HCT116 (cell line): ENCODE measurements at regions not wholly inside any gene's neighbourhood (a gene's known extent, or its start where the extent isn't known, plus 50 kb on each side); places are given as distances from the start of the nearest gene placed in this dataset.

Experiments
- ATAC-seq: fragments of 200-7000 bp; cut with Tn5 transposase; 2 replicates; pipeline ENCODE4 v1.9.1; 2020; ENCODE audit warnings: mild to moderate bottlenecking, moderate library complexity
- BruUV-seq: library from RNA; stranded (reverse); fragments of 400-500 nt; replicated peaks from 2 replicates; lab custom pipeline; 2021; lab: Mats Ljungman, UMichigan
- CTCF ChIA-PET: fragments of 300-600 bp; sonication (Branson Sonifier 250); formaldehyde crosslinking; loops from one replicate; lab custom pipeline; 2021; ENCODE audit warnings: antibody characterized with exemption; lab: Charles Lee
- POLR2A ChIA-PET: fragments of 300-600, 350-600 bp; sonication (Branson Sonifier 250); formaldehyde crosslinking; loops from one replicate; lab custom pipeline; 2021; ENCODE audit warnings: antibody characterized with exemption; lab: Charles Lee
- RAD21 ChIA-PET, 2 experiments: fragments of 300-600 bp; sonication (Branson Sonifier 250); formaldehyde crosslinking; loops; one replicate each; lab custom pipeline; 2023; ENCODE audit warnings: low total read pairs in 2 of 2; ENCODE audit not compliant: uncharacterized antibody in 2 of 2, unreplicated experiment in 2 of 2, low non-redundant PET in 1 of 2; lab: Charles Lee
- DNase-seq: peaks from one replicate; pipeline ENCODE4 v3.0.0-alpha.2; 2010; ENCODE audit warnings: low read depth, low spot score
- H2AFZ ChIP-seq: fragments of 200-600 bp; shearing (Covaris generic), sonication (generic); 2 replicates; pipeline ENCODE4 v1.6.1; 2017; ENCODE audit warnings: low read depth, mixed run types, mixed read lengths, antibody characterized with exemption, low read length; ENCODE audit not compliant: poor library complexity, severe bottlenecking
- H3K27ac ChIP-seq: 2 replicates; pipeline ENCODE4 v1.5.1; 2012; ENCODE audit warnings: low read depth, low read length
- H3K27me3 ChIP-seq: fragments of 200-600 bp; sonication (generic); 2 replicates; pipeline ENCODE4 v1.6.1; 2016; ENCODE audit warnings: mixed run types, low read length, mixed read lengths; ENCODE audit not compliant: insufficient read depth
- H3K36me3 ChIP-seq, 2 experiments: fragments of 200-500 bp in 1 of 2; fragments of 200-600 bp in 1 of 2; sonication (Bioruptor generic) in 1 of 2; sonication (generic) in 1 of 2; 2 replicates each; pipeline versions ENCODE4 v1.5.1 to v1.6.1; 2014 to 2016; ENCODE audit warnings: low read length in 2 of 2, inconsistent platforms in 1 of 2, mixed read lengths in 1 of 2, mixed run types in 1 of 2; ENCODE audit not compliant: insufficient read depth in 2 of 2, control insufficient read depth in 1 of 2
- H3K4me1 ChIP-seq, 2 experiments: fragments of 200-600 bp in 1 of 2; sonication (generic) in 1 of 2; 2 replicates each; pipeline versions ENCODE4 v1.5.1 to v1.6.1; 2012 to 2017; ENCODE audit warnings: low read length in 2 of 2, inconsistent platforms in 1 of 2, mild to moderate bottlenecking in 1 of 2, mixed read lengths in 1 of 2, mixed run types in 1 of 2, moderate library complexity in 1 of 2; ENCODE audit not compliant: insufficient read depth in 2 of 2, control insufficient read depth in 1 of 2
- H3K4me2 ChIP-seq: fragments of 200-600 bp; sonication (generic); 2 replicates; pipeline ENCODE4 v1.6.1; 2017; ENCODE audit warnings: mixed run types, low read length, mixed read lengths
- H3K4me3 ChIP-seq, 2 experiments: fragments of 200-600 bp in 1 of 2; sonication (generic) in 1 of 2; replicated peaks in 1 of 2; 2 replicates each; pipeline ENCODE4 v1.5.1; 2011 to 2016; ENCODE audit warnings: low read length in 2 of 2, control low read depth in 1 of 2, low read depth in 1 of 2, mild to moderate bottlenecking in 1 of 2, mixed read lengths in 1 of 2, mixed run types in 1 of 2
- H3K79me2 ChIP-seq: fragments of 200-600 bp; sonication (generic); 2 replicates; pipeline ENCODE4 v1.6.1; 2017; ENCODE audit warnings: mild to moderate bottlenecking, mixed run types, low read length, moderate library complexity, mixed read lengths; ENCODE audit not compliant: insufficient read depth
- H3K9ac ChIP-seq: fragments of 200-600 bp; sonication (generic); 2 replicates; pipeline ENCODE4 v1.6.1; 2016; ENCODE audit warnings: low read length, mixed read lengths
- H3K9me2 ChIP-seq: fragments of 200-600 bp; sonication (generic), shearing (Covaris generic); 2 replicates; pipeline ENCODE4 v1.6.1; 2017; ENCODE audit warnings: mixed run types, mild to moderate bottlenecking, moderate library complexity; ENCODE audit not compliant: insufficient read depth
- H3K9me3 ChIP-seq, 2 experiments: fragments of 200-500 bp in 1 of 2; fragments of 200-600 bp in 1 of 2; sonication (Bioruptor generic) in 1 of 2; sonication (generic) in 1 of 2; 2 replicates each; pipeline ENCODE4 v1.6.1; 2014 to 2017; ENCODE audit warnings: low read length in 2 of 2, mixed read lengths in 2 of 2, inconsistent platforms in 1 of 2, low read depth in 1 of 2, mild to moderate bottlenecking in 1 of 2, mixed run types in 1 of 2, moderate library complexity in 1 of 2; ENCODE audit not compliant: control insufficient read depth in 1 of 2, insufficient read depth in 1 of 2
- H4K20me1 ChIP-seq: fragments of 200-600 bp; sonication (generic), shearing (Covaris generic); 2 replicates; pipeline ENCODE4 v1.6.1; 2017; ENCODE audit warnings: mixed run types, mild to moderate bottlenecking, moderate library complexity; ENCODE audit not compliant: insufficient read depth
- CBX3 ChIP-seq: IDR thresholded peaks from 2 replicates; pipeline ENCODE4 v1.6.1; 2012; ENCODE audit warnings: low read depth
- CEBPB ChIP-seq: IDR thresholded peaks from 2 replicates; pipeline ENCODE4 v1.6.1; 2012; ENCODE audit warnings: low read depth
- EGR1 ChIP-seq: IDR thresholded peaks from 2 replicates; pipeline ENCODE4 v1.6.1; 2012; ENCODE audit warnings: low read depth
- POLR2A ChIP-seq: IDR thresholded peaks from 2 replicates; pipeline ENCODE4 v1.7.0; 2011; ENCODE audit warnings: borderline replicate concordance; ENCODE audit not compliant: insufficient read depth, insufficient read length; ENCODE audit errors: extremely low read depth
- YY1 ChIP-seq: IDR thresholded peaks from 2 replicates; pipeline ENCODE4 v1.6.1; 2011; ENCODE audit warnings: low read length, low read depth, moderate library complexity, mild to moderate bottlenecking; ENCODE audit not compliant: insufficient replicate concordance; ENCODE audit errors: extremely low read depth
- intact Hi-C: fragments of 100-400 bp; cut with micrococcal nuclease; formaldehyde crosslinking; loops from 2 replicates; pipeline ENCODE4 v1.10.0; 2022
- TF ChIP-seq, protein P1 (sequence below), 3 experiments: fragments of 200-600 bp in 1 of 3; sonication (generic) in 1 of 3; IDR thresholded peaks in 2 of 3; conservative IDR thresholded peaks in 1 of 3; 2 replicates each; pipeline ENCODE4 v1.5.1; 2012 to 2017; ENCODE audit warnings: low read depth in 2 of 3, low read length in 2 of 3, antibody characterized with exemption in 1 of 3, borderline replicate concordance in 1 of 3, control low read depth in 1 of 3, mild to moderate bottlenecking in 1 of 3, mixed read lengths in 1 of 3, mixed run types in 1 of 3, moderate library complexity in 1 of 3; ENCODE audit not compliant: insufficient read depth in 1 of 3
- TF ChIP-seq, protein P2 (sequence below): IDR thresholded peaks from 2 replicates; pipeline ENCODE4 v1.6.1; 2012

DNA sequence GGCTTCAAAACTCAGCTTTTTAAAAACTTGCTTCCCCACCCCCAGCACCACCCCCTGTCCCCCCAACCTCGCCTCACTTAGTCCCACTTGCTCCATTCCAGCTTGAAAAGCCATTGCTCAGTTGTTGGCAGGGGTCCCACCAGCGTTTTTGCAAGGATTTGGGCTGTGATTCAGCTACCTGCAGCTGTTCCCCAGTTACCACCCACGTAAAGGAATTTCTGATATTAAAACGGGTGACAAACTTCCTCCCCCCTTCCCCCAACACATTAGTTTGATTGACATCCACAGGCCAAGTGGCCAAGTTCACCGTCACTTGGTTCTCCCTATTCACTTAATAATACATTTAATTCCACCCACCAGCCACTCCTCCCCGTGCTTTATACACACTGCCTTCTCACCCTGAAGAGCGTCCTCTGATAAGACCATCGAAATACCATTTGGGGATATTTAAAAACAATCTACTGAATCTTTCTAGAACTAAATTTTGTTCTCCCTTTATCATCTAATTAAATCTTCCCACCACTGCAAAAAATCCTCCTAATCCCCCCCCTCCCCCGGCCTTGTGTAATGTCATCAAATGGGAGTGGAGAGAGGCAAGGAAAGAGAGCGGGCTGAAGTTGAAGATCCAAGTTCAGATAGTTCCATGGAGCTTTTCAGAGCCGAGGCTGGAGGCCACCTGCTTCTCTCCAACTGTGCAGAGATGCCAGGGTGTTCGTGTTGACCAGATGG, 55.1 kb downstream of the SOX9 start:
- H3K9me2 ChIP-seq = no peaks in the 10 kb centered on the region
- H3K9me3 ChIP-seq = no peaks in the 10 kb centered on the region
- no peaks in the 10 kb centered on the region for H3K36me3 ChIP-seq
- ChIA-PET RAD21 (interaction anchor here (0.6 to 0.7 kb wide), 2 partner anchors 54 to 1306 kb away, joined by 3 to 5 read pairs; no protein-coding TSS in a partner anchor), CTCF (no interaction called here), POLR2A (no interaction called here)
- no peaks in the 10 kb centered on the region; the same call in 1 of the 2 replicates for H3K27me3 ChIP-seq
- DNase-seq (no peak), ATAC-seq (no peak)
- peak overlapping the region; percentile 16; the same call in 1 of the 2 replicates for H3K4me2 ChIP-seq
- intact Hi-C loops = no loop called here
- no peak overlapping the region for H3K27ac ChIP-seq
- H4K20me1 ChIP-seq = no peaks in the 10 kb centered on the region
- H3K79me2 ChIP-seq = no peaks in the 10 kb centered on the region
- TF ChIP-seq, protein P1, sequence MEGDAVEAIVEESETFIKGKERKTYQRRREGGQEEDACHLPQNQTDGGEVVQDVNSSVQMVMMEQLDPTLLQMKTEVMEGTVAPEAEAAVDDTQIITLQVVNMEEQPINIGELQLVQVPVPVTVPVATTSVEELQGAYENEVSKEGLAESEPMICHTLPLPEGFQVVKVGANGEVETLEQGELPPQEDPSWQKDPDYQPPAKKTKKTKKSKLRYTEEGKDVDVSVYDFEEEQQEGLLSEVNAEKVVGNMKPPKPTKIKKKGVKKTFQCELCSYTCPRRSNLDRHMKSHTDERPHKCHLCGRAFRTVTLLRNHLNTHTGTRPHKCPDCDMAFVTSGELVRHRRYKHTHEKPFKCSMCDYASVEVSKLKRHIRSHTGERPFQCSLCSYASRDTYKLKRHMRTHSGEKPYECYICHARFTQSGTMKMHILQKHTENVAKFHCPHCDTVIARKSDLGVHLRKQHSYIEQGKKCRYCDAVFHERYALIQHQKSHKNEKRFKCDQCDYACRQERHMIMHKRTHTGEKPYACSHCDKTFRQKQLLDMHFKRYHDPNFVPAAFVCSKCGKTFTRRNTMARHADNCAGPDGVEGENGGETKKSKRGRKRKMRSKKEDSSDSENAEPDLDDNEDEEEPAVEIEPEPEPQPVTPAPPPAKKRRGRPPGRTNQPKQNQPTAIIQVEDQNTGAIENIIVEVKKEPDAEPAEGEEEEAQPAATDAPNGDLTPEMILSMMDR (IDR thresholded peaks at IDR 0.05 in 2 of 3, conservative IDR thresholded peaks at IDR 0.05 in 1 of 3; ENCODE audit: borderline replicate concordance in 1 of 3, insufficient read depth in 1 of 3, low read depth in 2 of 3, low read length in 2 of 3) = no peak
- TF ChIP-seq EGR1 = peak; percentile 55
- no peak for TF ChIP-seq POLR2A
- TF ChIP-seq, protein P2, sequence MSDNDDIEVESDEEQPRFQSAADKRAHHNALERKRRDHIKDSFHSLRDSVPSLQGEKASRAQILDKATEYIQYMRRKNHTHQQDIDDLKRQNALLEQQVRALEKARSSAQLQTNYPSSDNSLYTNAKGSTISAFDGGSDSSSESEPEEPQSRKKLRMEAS = no peak
- no peak for TF ChIP-seq CBX3
- no peak for TF ChIP-seq YY1
- H3K9ac ChIP-seq = no peak overlapping the region
- H3K4me1 ChIP-seq = peaks cover 8 to 20% of the 10 kb centered on the region in 2 experiments; a peak in 3 of 4 replicates
- H3K4me3 ChIP-seq = no peak overlapping the region
- H2AFZ ChIP-seq = no peak overlapping the region
- no TSS peak for BruUV-seq

DNA sequence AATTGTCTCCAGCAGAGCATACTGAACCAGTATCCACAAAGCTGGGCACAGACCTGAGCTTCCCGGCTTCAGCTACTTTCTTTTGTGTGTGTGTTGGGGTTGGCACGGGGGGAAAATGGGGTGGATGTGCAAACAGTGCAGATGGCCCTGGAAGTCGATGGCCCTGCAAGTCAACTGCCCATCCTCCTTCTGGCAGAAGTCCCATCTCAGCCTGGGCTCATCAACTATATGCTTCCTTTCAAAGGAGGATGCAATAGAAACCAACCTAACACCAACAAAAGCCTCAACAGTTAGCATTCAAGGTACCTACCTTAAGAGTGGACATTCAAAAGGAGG, 55.7 kb downstream of the SOX9 start:
- no peak for TF ChIP-seq CEBPB
- TF ChIP-seq, protein P2 = no peak
- no peaks in the 10 kb centered on the region for H3K9me2 ChIP-seq
- no peak overlapping the region for H3K4me2 ChIP-seq
- ChIA-PET CTCF (no interaction called here), POLR2A (no interaction called here), RAD21 (no interaction called here)
- H3K79me2 ChIP-seq = no peaks in the 10 kb centered on the region
- no peak for ATAC-seq
- no peak overlapping the region for H3K27ac ChIP-seq
- H3K27me3 ChIP-seq = no peaks in the 10 kb centered on the region
- intact Hi-C loops = no loop called here
- no peak overlapping the region for H3K4me3 ChIP-seq
- no TSS peak for BruUV-seq
- no peak overlapping the region for H3K9ac ChIP-seq
- H3K4me1 ChIP-seq = peaks cover 8 to 20% of the 10 kb centered on the region in 2 experiments; a peak in 3 of 4 replicates
- no peaks in the 10 kb centered on the region for H3K9me3 ChIP-seq
- no peak overlapping the region for H2AFZ ChIP-seq
- no peaks in the 10 kb centered on the region for H4K20me1 ChIP-seq
- no peak for DNase-seq
- no peaks in the 10 kb centered on the region for H3K36me3 ChIP-seq
